ENCODE measurements at regions not wholly inside any gene's neighbourhood (a gene's known extent, or its start where the extent isn't known, plus 50 kb on each side); places are given as distances from the start of the nearest gene placed in this dataset.
"Not testable (repeated sequence)": the region's sequence is repeated elsewhere in the genome, so short reads cannot be mapped to it uniquely, and the experiment has no call there.

- peak; percentile 68 for DNase-seq (ENCODE audit: low read depth)
Measured at GRCh38 chr2:217366966-217367365, 507.1 kb upstream of the TNP1 start.

GRCh38 chr2:217366266-217366895 is 506.5 kb upstream of the TNP1 start:
- no peak for DNase-seq (ENCODE audit: low read depth)

- DNase-seq (ENCODE audit: low read depth): no peak
Measured at GRCh38 chr2:217365656-217366055, 505.8 kb upstream of the TNP1 start.

- DNase-seq (ENCODE audit: low read depth): no peak
Measured at GRCh38 chr2:217364224-217364623, 504.4 kb upstream of the TNP1 start.

GRCh38 chr2:217363470-217363869 is 503.6 kb upstream of the TNP1 start:
- no peak for DNase-seq (ENCODE audit: low read depth)

- DNase-seq (ENCODE audit: low read depth): no peak
Measured at GRCh38 chr2:217362710-217363109, 502.8 kb upstream of the TNP1 start.

GRCh38 chr2:217362286-217362685 is 502.4 kb upstream of the TNP1 start:
- no peak for DNase-seq (ENCODE audit: low read depth)

- DNase-seq (ENCODE audit: low read depth): no peak
Measured at GRCh38 chr2:217361483-217361880, 501.6 kb upstream of the TNP1 start.

GRCh38 chr2:217360781-217361482 is 501.1 kb upstream of the TNP1 start:
- peak; percentile 81 for DNase-seq (ENCODE audit: low read depth)

GRCh38 chr2:217360111-217360510 is 500.2 kb upstream of the TNP1 start:
- no peak for DNase-seq (ENCODE audit: low read depth)

GRCh38 chr2:217357886-217358620 is 498.2 kb upstream of the TNP1 start:
- no peak for DNase-seq (ENCODE audit: low read depth)

GRCh38 chr2:217356781-217357180 is 496.9 kb upstream of the TNP1 start:
- DNase-seq (ENCODE audit: low read depth): no peak

- no peak for DNase-seq (ENCODE audit: low read depth)
Measured at GRCh38 chr2:217356142-217356541, 496.3 kb upstream of the TNP1 start.

- no peak for DNase-seq (ENCODE audit: low read depth)
Measured at GRCh38 chr2:217353591-217353990, 493.7 kb upstream of the TNP1 start.

GRCh38 chr2:217351378-217351777 is 491.5 kb upstream of the TNP1 start:
- no peak for DNase-seq (ENCODE audit: low read depth)

GRCh38 chr2:217349251-217349650 is 489.4 kb upstream of the TNP1 start:
- DNase-seq (ENCODE audit: low read depth): no peak

- not testable (repeated sequence) for DNase-seq (ENCODE audit: low read depth)
Measured at GRCh38 chr2:217347630-217348029, 487.8 kb upstream of the TNP1 start.

- DNase-seq (ENCODE audit: low read depth): not testable (repeated sequence)
Measured at GRCh38 chr2:217346043-217346442, 486.2 kb upstream of the TNP1 start.

GRCh38 chr2:217340899-217341298 is 481.0 kb upstream of the TNP1 start:
- DNase-seq (ENCODE audit: low read depth): no peak

- DNase-seq (ENCODE audit: low read depth): no peak
Measured at GRCh38 chr2:217340176-217340575, 480.3 kb upstream of the TNP1 start.

- no peak for DNase-seq (ENCODE audit: low read depth)
Measured at GRCh38 chr2:217339753-217340152, 479.9 kb upstream of the TNP1 start.

GRCh38 chr2:217338306-217338916 is 478.5 kb upstream of the TNP1 start:
- DNase-seq (ENCODE audit: low read depth): peak; percentile 86

- peak; percentile 42 for DNase-seq (ENCODE audit: low read depth)
Measured at GRCh38 chr2:217337771-217338170, 477.9 kb upstream of the TNP1 start.

Data from ELR (cell line).